HepG2 (cell line): ENCODE measurements at regions not wholly inside any gene's neighbourhood (a gene's known extent, or its start where the extent isn't known, plus 50 kb on each side); places are given as distances from the start of the nearest gene placed in this dataset.
A peak's percentile ranks its signal among the peaks of the same experiment; 100 is the strongest.

Source experiments
- ATAC-seq: fragments of 200-7000 bp; cut with Tn5 transposase; 3 replicates; pipeline ENCODE4 v1.9.1; 2020; ENCODE audit warnings: mild to moderate bottlenecking, moderate library complexity
- BruUV-seq: library from RNA; stranded (reverse); fragments of 400-500 nt; replicated peaks from 2 replicates; lab custom pipeline; 2021; lab: Mats Ljungman, UMichigan
- CTCF ChIA-PET: fragments of 300-600 bp; formaldehyde crosslinking; extraction: SDS; loops from one replicate; lab custom pipeline; 2021; ENCODE audit warnings: low total read pairs, inconsistent platforms, low intra/inter-chr PET ratio; lab: Yijun Ruan, JAX
- POLR2A ChIA-PET: fragments of 350-600 bp; sonication (Branson Sonifier 250); formaldehyde crosslinking; loops from one replicate; lab custom pipeline; 2020; ENCODE audit warnings: antibody characterized with exemption, inconsistent platforms; lab: Yijun Ruan, JAX
- DNase-seq: peaks from one replicate; pipeline ENCODE4 v3.0.0-alpha.2; 2015; ENCODE audit warnings: low spot score
- FAIRE-seq: peaks from 3 replicates; lab custom pipeline; 2011; peaks lifted over from hg19 to GRCh38; lab: Jason Lieb, UNC
- H2AFZ ChIP-seq: one replicate; pipeline ENCODE4 v1.6.1; 2011; ENCODE audit warnings: low read length, inconsistent platforms
- H3K27ac ChIP-seq: fragments of 300-600 bp; 3 replicates; pipeline ENCODE4 v1.8.0; 2011; ENCODE audit warnings: mixed run types, mild to moderate bottlenecking, mixed read lengths, low read length, inconsistent platforms; ENCODE audit not compliant: insufficient read depth; ENCODE audit errors: extremely low read length
- H3K27me3 ChIP-seq, 2 experiments: fragments of 200-600 bp in 1 of 2; 2 replicates in 1 of 2; 3 replicates in 1 of 2; pipeline versions ENCODE4 v1.6.0 to v1.8.0; 2011; ENCODE audit warnings: low read length in 2 of 2, mild to moderate bottlenecking in 2 of 2, moderate library complexity in 2 of 2, inconsistent platforms in 1 of 2; ENCODE audit not compliant: insufficient read depth in 2 of 2, control insufficient read depth in 1 of 2
- H3K36me3 ChIP-seq, 2 experiments: fragments of 200-600 bp in 1 of 2; replicated peaks in 1 of 2; 2 replicates in 1 of 2; 3 replicates in 1 of 2; pipeline versions ENCODE4 v1.5.1 to v1.8.0; 2011; ENCODE audit warnings: low read length in 2 of 2, inconsistent platforms in 1 of 2; ENCODE audit not compliant: insufficient read depth in 2 of 2, control insufficient read depth in 1 of 2
- H3K4me1 ChIP-seq: 2 replicates; pipeline ENCODE4 v1.5.1; 2012; ENCODE audit warnings: low read length, inconsistent platforms; ENCODE audit not compliant: insufficient read depth
- H3K4me2 ChIP-seq: 2 replicates; pipeline ENCODE4 v1.6.0; 2011; ENCODE audit warnings: low read depth, low read length, inconsistent platforms
- H3K4me3 ChIP-seq, 3 experiments: fragments of 200-600 bp in 1 of 3; sonication (generic), shearing (Covaris generic) in 1 of 3; replicated peaks in 1 of 3; 2 replicates each; pipeline ENCODE4 v1.5.1; 2011 to 2016; ENCODE audit warnings: low read length in 3 of 3, inconsistent platforms in 2 of 3, low read depth in 2 of 3, mild to moderate bottlenecking in 2 of 3, control low read depth in 1 of 3, mixed read lengths in 1 of 3; ENCODE audit not compliant: insufficient read depth in 1 of 3
- H3K79me2 ChIP-seq: one replicate; pipeline ENCODE4 v1.6.1; 2011; ENCODE audit warnings: low read length, inconsistent platforms; ENCODE audit not compliant: insufficient read depth
- H3K9ac ChIP-seq: 2 replicates; pipeline ENCODE4 v1.6.0; 2011; ENCODE audit warnings: mild to moderate bottlenecking, low read depth, low read length, inconsistent platforms; ENCODE audit not compliant: insufficient read depth
- H3K9me3 ChIP-seq: 2 replicates; pipeline ENCODE4 v1.5.1; 2012; ENCODE audit warnings: mild to moderate bottlenecking, low read length
- H4K20me1 ChIP-seq: 2 replicates; pipeline ENCODE4 v1.6.0; 2011; ENCODE audit warnings: inconsistent platforms, mild to moderate bottlenecking, low read length, moderate library complexity; ENCODE audit not compliant: insufficient read depth
- AHR ChIP-seq: IDR thresholded peaks from 2 replicates; pipeline ENCODE4 v1.6.1; 2018; ENCODE audit warnings: missing genetic modification reagents, missing compliant biosample characterization
- DMAP1 ChIP-seq: IDR thresholded peaks from 2 replicates; pipeline ENCODE4 v1.6.1; 2016
- HMGXB3 ChIP-seq: sonication (generic); formaldehyde crosslinking; IDR thresholded peaks from 2 replicates; pipeline ENCODE4 v1.4.0; 2020; ENCODE audit warnings: missing genetic modification reagents, borderline replicate concordance
- LBX2 ChIP-seq: sonication (generic); formaldehyde crosslinking; IDR thresholded peaks from 2 replicates; pipeline ENCODE4 v1.5.0; 2020; ENCODE audit warnings: missing genetic modification reagents, mild to moderate bottlenecking, borderline replicate concordance
- PBX2 ChIP-seq: IDR thresholded peaks from 2 replicates; pipeline ENCODE4 v1.6.1; 2016; ENCODE audit warnings: control low read depth
- RXRA ChIP-seq: sonication (generic); formaldehyde crosslinking; IDR thresholded peaks from 2 replicates; pipeline ENCODE4 v1.5.1; 2020; ENCODE audit warnings: missing genetic modification reagents
- ZMYM3 ChIP-seq: sonication (generic); formaldehyde crosslinking; IDR thresholded peaks from 2 replicates; pipeline ENCODE4 v1.5.1; 2020; ENCODE audit warnings: mild to moderate bottlenecking, missing genetic modification reagents
- ZNF225 ChIP-seq: sonication (generic); formaldehyde crosslinking; IDR thresholded peaks from 2 replicates; pipeline ENCODE4 v1.4.0; 2020; ENCODE audit warnings: mild to moderate bottlenecking, missing genetic modification reagents
- ZNF251 ChIP-seq: sonication (generic); formaldehyde crosslinking; IDR thresholded peaks from 2 replicates; pipeline ENCODE4 v1.9.0; 2021; ENCODE audit warnings: mild to moderate bottlenecking, missing genetic modification reagents
- ZNF333 ChIP-seq: sonication (generic); formaldehyde crosslinking; IDR thresholded peaks from 2 replicates; pipeline ENCODE4 v1.4.0; 2020; ENCODE audit warnings: mild to moderate bottlenecking, missing genetic modification reagents, borderline replicate concordance
- ZNF605 ChIP-seq: sonication (generic); formaldehyde crosslinking; IDR thresholded peaks from 2 replicates; pipeline ENCODE4 v1.8.0; 2022; ENCODE audit warnings: mild to moderate bottlenecking, missing genetic modification reagents
- WGBS: methylation state at CpG from one replicate; pipeline ENCODE4 v1.1.6; 2017; ENCODE audit warnings: low lambda C conversion rate; 5-methylcytosine and 5-hydroxymethylcytosine counted together
- in situ Hi-C: cut with HindIII; loops from 2 replicates; pipeline ENCODE4 v1.10.0; 2017; ENCODE audit warnings: low pct_unique_long_range_greater_than_20kb; ENCODE audit not compliant: extremely low pct_ligation_motif_present
- intact Hi-C: fragments of 100-400 bp; cut with micrococcal nuclease; formaldehyde crosslinking; loops from one replicate; pipeline ENCODE4 v1.10.0; 2022; ENCODE audit not compliant: unreplicated experiment
- TF ChIP-seq, protein P1 (sequence below): sonication (generic); formaldehyde crosslinking; IDR thresholded peaks from 2 replicates; pipeline ENCODE4 v1.4.0; 2020; ENCODE audit warnings: missing genetic modification reagents
- TF ChIP-seq, protein P2 (sequence below): sonication (generic); formaldehyde crosslinking; IDR thresholded peaks from 2 replicates; pipeline ENCODE4 v1.5.1; 2020; ENCODE audit warnings: mild to moderate bottlenecking, moderate library complexity, missing genetic modification reagents
- TF ChIP-seq, protein P3 (sequence below): sonication (generic); formaldehyde crosslinking; IDR thresholded peaks from 2 replicates; pipeline ENCODE4 v1.9.0; 2021; ENCODE audit warnings: missing genetic modification reagents, mild to moderate bottlenecking, borderline replicate concordance

GRCh38 chr17:68750208-68750562, 149.0 kb upstream of the FAM20A start:
- ATAC-seq (no peak), DNase-seq (no peak), FAIRE-seq (no peak)
- Histone ChIP-seq H3K4me3 (peak overlapping the region in 2 of 3 experiments; percentile 8 to 22; a peak in 2 of 6 replicates), H3K9me3 (no peaks in the 10 kb centered on the region), H3K4me1 (peaks cover 30% of the 10 kb centered on the region), H3K79me2 (no peaks in the 10 kb centered on the region), H3K27me3 (peaks cover 0 to 8% of the 10 kb centered on the region in 2 experiments; a peak in 3 of 5 replicates), H4K20me1 (no peaks in the 10 kb centered on the region), H3K4me2 (peak overlapping the region; percentile 76), H2AFZ (peak overlapping the region; percentile 90), H3K36me3 (no peaks in the 10 kb centered on the region), H3K27ac (no peak overlapping the region), H3K9ac (peak overlapping the region; percentile 33; the same call in 1 of the 2 replicates)
- 13% methylated on average over 6 of the region's 6 CpGs for WGBS
- CTCF ChIA-PET = no interaction called here
- BruUV-seq = no TSS peak
- POLR2A ChIA-PET = no interaction called here
- in situ Hi-C loops = loop anchor here (25.0 kb wide), 2 partner anchors 463 to 588 kb away; partner anchors contain the start of genes ARSG and SLC16A6
- intact Hi-C loops = no loop called here
- TF ChIP-seq, protein P1, sequence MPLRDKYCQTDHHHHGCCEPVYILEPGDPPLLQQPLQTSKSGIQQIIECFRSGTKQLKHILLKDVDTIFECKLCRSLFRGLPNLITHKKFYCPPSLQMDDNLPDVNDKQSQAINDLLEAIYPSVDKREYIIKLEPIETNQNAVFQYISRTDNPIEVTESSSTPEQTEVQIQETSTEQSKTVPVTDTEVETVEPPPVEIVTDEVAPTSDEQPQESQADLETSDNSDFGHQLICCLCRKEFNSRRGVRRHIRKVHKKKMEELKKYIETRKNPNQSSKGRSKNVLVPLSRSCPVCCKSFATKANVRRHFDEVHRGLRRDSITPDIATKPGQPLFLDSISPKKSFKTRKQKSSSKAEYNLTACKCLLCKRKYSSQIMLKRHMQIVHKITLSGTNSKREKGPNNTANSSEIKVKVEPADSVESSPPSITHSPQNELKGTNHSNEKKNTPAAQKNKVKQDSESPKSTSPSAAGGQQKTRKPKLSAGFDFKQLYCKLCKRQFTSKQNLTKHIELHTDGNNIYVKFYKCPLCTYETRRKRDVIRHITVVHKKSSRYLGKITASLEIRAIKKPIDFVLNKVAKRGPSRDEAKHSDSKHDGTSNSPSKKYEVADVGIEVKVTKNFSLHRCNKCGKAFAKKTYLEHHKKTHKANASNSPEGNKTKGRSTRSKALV (CRISPR knock-in tag) = no peak
- TF ChIP-seq ZNF251 (CRISPR knock-in tag) (no peak), AHR (CRISPR knock-in tag) (no peak), RXRA (no peak), ZNF225 (CRISPR knock-in tag) (no peak), DMAP1 (CRISPR knock-in tag) (no peak), ZNF605 (no peak), PBX2 (CRISPR knock-in tag) (no peak), HMGXB3 (CRISPR knock-in tag) (0 out of 2 replicates have a peak, but pooled peaks have one; percentile 3), ZMYM3 (CRISPR knock-in tag) (no peak), LBX2 (CRISPR knock-in tag) (no peak), ZNF333 (CRISPR knock-in tag) (no peak)
- TF ChIP-seq, protein P2, sequence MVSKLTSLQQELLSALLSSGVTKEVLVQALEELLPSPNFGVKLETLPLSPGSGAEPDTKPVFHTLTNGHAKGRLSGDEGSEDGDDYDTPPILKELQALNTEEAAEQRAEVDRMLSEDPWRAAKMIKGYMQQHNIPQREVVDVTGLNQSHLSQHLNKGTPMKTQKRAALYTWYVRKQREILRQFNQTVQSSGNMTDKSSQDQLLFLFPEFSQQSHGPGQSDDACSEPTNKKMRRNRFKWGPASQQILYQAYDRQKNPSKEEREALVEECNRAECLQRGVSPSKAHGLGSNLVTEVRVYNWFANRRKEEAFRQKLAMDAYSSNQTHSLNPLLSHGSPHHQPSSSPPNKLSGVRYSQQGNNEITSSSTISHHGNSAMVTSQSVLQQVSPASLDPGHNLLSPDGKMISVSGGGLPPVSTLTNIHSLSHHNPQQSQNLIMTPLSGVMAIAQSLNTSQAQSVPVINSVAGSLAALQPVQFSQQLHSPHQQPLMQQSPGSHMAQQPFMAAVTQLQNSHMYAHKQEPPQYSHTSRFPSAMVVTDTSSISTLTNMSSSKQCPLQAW (CRISPR knock-in tag) = 0 out of 2 replicates have a peak, but pooled peaks have one; percentile 30
- TF ChIP-seq, protein P3, sequence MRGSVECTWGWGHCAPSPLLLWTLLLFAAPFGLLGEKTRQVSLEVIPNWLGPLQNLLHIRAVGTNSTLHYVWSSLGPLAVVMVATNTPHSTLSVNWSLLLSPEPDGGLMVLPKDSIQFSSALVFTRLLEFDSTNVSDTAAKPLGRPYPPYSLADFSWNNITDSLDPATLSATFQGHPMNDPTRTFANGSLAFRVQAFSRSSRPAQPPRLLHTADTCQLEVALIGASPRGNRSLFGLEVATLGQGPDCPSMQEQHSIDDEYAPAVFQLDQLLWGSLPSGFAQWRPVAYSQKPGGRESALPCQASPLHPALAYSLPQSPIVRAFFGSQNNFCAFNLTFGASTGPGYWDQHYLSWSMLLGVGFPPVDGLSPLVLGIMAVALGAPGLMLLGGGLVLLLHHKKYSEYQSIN (CRISPR knock-in tag) = no peak
